ENCODE measurements at regions not wholly inside any gene's neighbourhood (a gene's known extent, or its start where the extent isn't known, plus 50 kb on each side); places are given as distances from the start of the nearest gene placed in this dataset.

- Histone ChIP-seq H4K20me1 (ENCODE audit: insufficient read depth, low read length) (no peaks in the 10 kb centered on the region), H2AFZ (ENCODE audit: insufficient read depth, low read depth, low read length, poor library complexity, severe bottlenecking) (no peak overlapping the region), H3K27me3 (ENCODE audit: control insufficient read depth in 2 of 2, insufficient read depth in 2 of 2, low read length in 2 of 2) (no peaks in the 10 kb centered on the region), H3K4me1 (ENCODE audit: control insufficient read depth in 1 of 2, insufficient read depth in 2 of 2, low read length in 2 of 2) (peaks cover 93 to 95% of the 10 kb centered on the region in 2 donors), H3K9ac (ENCODE audit: insufficient read depth, low read length, poor library complexity, severe bottlenecking) (peak overlapping the region; percentile 71), H3K4me3 (replicated peaks in 1 of 3; ENCODE audit: low read depth in 2 of 3, low read length in 3 of 3) (peak overlapping the region in 1 of 3 experiments; percentile 42), H3K27ac (ENCODE audit: low read depth in 1 of 2, low read length in 2 of 2) (peak overlapping the region; percentile 85 to 99), H3K79me2 (ENCODE audit: insufficient read depth, low read length) (no peaks in the 10 kb centered on the region), H3K9me3 (replicated peaks in 1 of 2; ENCODE audit: control insufficient read depth in 1 of 2, insufficient read depth in 1 of 2, low read length in 2 of 2) (no peaks in the 10 kb centered on the region), H3K36me3 (replicated peaks in 1 of 2; ENCODE audit: control insufficient read depth in 1 of 2, insufficient read depth in 2 of 2, low read length in 2 of 2) (no peaks in the 10 kb centered on the region), H3K4me2 (replicated peaks; ENCODE audit: extremely low read depth, low read length, poor library complexity, severe bottlenecking) (peak overlapping the region; percentile 52)
- no peak overlapping the region for H3K27ac Mint-ChIP-seq
- no peaks in the 10 kb centered on the region for H3K9me3 Mint-ChIP-seq
- H3K4me3 Mint-ChIP-seq = no peak overlapping the region
- no peak for TF ChIP-seq CTCF (IDR thresholded peaks at IDR 0.05)
- peaks cover 2 to 4% of the 10 kb centered on the region in 2 donors for H3K36me3 Mint-ChIP-seq
- peak; percentile 96 to 99 (median 97) for DNase-seq
- peaks cover 32% of the 10 kb centered on the region for H3K4me1 Mint-ChIP-seq
- no peaks in the 10 kb centered on the region for H3K27me3 Mint-ChIP-seq (ENCODE audit: low read depth in 3 of 3)
- WGBS (ENCODE audit: insufficient coverage) = no CpG with 5 or more reads among the region's 5 CpGs
- intact Hi-C loops (cut with micrococcal nuclease) = loop anchor here (5.0 to 10.0 kb wide), 4 partner anchors 54 to 192 kb away; partner anchors contain the start of gene DUSP6 (in 1 of the 2)
Measured at GRCh38 chr12:89160716-89161123, 191.6 kb downstream of the DUSP6 start.

- Histone ChIP-seq H3K9ac (ENCODE audit: insufficient read depth, low read length, poor library complexity, severe bottlenecking) (peak overlapping the region; percentile 64), H3K4me3 (replicated peaks in 1 of 3; ENCODE audit: low read depth in 2 of 3, low read length in 3 of 3) (peak overlapping the region in 1 of 3 experiments; percentile 29), H3K4me1 (ENCODE audit: control insufficient read depth in 1 of 2, insufficient read depth in 2 of 2, low read length in 2 of 2) (peaks cover 80 to 85% of the 10 kb centered on the region in 2 donors), H2AFZ (ENCODE audit: insufficient read depth, low read depth, low read length, poor library complexity, severe bottlenecking) (no peak overlapping the region), H3K27ac (ENCODE audit: low read depth in 1 of 2, low read length in 2 of 2) (peak overlapping the region; percentile 47 to 98), H4K20me1 (ENCODE audit: insufficient read depth, low read length) (no peaks in the 10 kb centered on the region), H3K4me2 (replicated peaks; ENCODE audit: extremely low read depth, low read length, poor library complexity, severe bottlenecking) (peak overlapping the region; percentile 13), H3K9me3 (replicated peaks in 1 of 2; ENCODE audit: control insufficient read depth in 1 of 2, insufficient read depth in 1 of 2, low read length in 2 of 2) (no peaks in the 10 kb centered on the region), H3K27me3 (ENCODE audit: control insufficient read depth in 2 of 2, insufficient read depth in 2 of 2, low read length in 2 of 2) (no peaks in the 10 kb centered on the region), H3K36me3 (replicated peaks in 1 of 2; ENCODE audit: control insufficient read depth in 1 of 2, insufficient read depth in 2 of 2, low read length in 2 of 2) (no peaks in the 10 kb centered on the region), H3K79me2 (ENCODE audit: insufficient read depth, low read length) (no peaks in the 10 kb centered on the region)
- H3K4me3 Mint-ChIP-seq = no peak overlapping the region
- WGBS (ENCODE audit: insufficient coverage) = 89% methylated on average over 2 of the region's 2 CpGs
- H3K27me3 Mint-ChIP-seq (ENCODE audit: low read depth in 3 of 3) = no peaks in the 10 kb centered on the region
- no peak for TF ChIP-seq CTCF (IDR thresholded peaks at IDR 0.05)
- peak overlapping the region; percentile 97 to 99 (median 98) for H3K27ac Mint-ChIP-seq
- H3K4me1 Mint-ChIP-seq = peaks cover 46% of the 10 kb centered on the region
- peaks cover 0 to 4% (median 0%) of the 10 kb centered on the region in 7 donors for H3K9me3 Mint-ChIP-seq
- H3K36me3 Mint-ChIP-seq = peaks cover 0 to 2% of the 10 kb centered on the region in 2 donors
- DNase-seq = no peak
- intact Hi-C loops (cut with micrococcal nuclease) = loop anchor here (2.0 to 10.0 kb wide), 2 partner anchors 107 to 193 kb away; no protein-coding TSS in a partner anchor
Measured at GRCh38 chr12:89157413-89157812, 194.9 kb downstream of the DUSP6 start.

All from CD14-positive monocyte (primary cell).